GM18499 (cell line): ENCODE measurements at regions not wholly inside any gene's neighbourhood (a gene's known extent, or its start where the extent isn't known, plus 50 kb on each side); places are given as distances from the start of the nearest gene placed in this dataset.
"Not testable (repeated sequence)": the region's sequence is repeated elsewhere in the genome, so short reads cannot be mapped to it uniquely, and the experiment has no call there.

Source experiments
- ATAC-seq: cut with Tn5 transposase; IDR thresholded peaks from one replicate; pipeline ENCODE4 v1.9.1; 2021; ENCODE audit warnings: moderate number of reproducible peaks; ENCODE audit not compliant: insufficient read depth, unreplicated experiment

DNA sequence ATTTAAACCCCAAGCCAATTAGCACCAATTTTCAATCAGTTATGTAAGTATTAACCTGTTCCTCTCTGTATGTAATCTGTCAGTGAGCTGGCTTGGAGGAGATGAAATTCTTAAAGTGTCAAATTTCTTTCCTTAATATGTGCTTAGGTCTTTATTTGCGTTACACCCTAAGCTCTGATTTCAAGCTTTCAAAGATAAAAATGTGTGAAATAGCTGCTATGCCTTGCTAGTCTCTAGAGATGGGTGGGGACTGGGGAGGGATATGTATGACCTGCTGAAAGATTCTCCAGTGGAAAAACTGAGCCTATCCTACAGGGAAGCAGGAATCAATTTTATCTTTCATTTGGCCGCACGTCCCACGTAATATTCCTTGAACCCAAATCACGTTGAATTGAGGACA is 264.5 kb downstream of the RND3 start:
- no peak for ATAC-seq

DNA sequence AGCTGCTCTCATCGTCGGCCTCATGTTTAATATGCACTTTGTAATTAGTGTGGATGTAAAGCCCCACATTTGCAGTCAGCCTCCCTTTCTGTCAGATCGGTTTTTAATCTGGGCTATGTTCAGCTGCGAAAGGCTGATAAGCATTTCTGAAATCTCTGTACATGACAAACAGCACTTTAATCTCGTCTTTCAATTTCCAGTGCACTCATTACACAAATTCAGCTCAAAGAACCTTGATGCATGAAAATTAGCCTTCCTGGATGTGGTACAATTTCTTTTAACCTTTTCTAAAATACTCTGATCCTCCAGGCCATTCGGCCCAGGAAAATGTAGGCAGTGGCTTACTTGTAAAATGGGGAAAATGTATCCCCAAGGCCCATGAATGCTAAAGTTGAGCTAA is 265.1 kb downstream of the RND3 start:
- no peak for ATAC-seq

DNA sequence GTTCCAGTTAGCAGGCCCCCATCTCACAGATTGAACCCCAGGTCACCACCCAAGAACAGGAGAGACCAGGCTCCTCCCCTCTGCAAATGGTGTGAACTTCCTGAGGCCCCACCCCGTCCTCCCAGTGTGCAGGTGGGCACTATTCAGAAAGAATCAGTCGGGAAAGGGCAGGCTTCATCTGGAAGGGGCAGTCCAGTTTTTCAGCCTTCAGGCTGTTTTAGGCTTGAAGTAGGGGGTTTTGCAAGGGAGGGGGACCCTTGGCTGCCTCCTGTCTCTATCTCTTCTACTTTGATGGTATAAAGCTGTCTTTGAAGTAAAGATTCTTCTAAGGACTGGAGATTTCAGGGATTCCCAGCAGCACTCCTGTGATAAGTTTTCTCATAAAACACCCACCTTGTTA is 267.6 kb downstream of the RND3 start:
- ATAC-seq, result no peak

DNA sequence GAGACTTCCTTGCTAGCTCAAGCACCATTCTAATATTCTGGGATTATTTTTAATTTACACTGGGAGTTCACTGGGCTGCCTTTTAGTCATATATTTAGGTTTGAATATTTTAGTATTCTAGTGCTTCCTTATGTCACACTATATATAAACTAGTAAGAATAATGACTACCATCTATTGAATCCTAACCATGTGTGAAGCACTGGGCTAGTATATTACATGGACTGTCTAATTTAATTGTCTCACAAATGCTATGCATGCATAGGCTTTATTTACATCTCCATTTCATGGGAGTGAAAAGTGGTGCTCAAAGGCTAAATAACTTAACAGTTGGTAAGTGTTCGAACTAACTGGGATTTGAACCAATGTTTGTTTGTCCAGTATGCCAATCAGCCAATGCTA is 272.4 kb downstream of the RND3 start:
- no peak for ATAC-seq

GRCh38 chr2:150214626-150215025 is 272.8 kb downstream of the RND3 start:
- ATAC-seq, result no peak

- ATAC-seq, result no peak
Measured at GRCh38 chr2:150212722-150213171, 274.7 kb downstream of the RND3 start.

GRCh38 chr2:150211164-150211631 is 276.3 kb downstream of the RND3 start:
- no peak for ATAC-seq

- no peak for ATAC-seq
Measured at GRCh38 chr2:150209746-150210145, 277.7 kb downstream of the RND3 start.

GRCh38 chr2:150208689-150209088 is 278.8 kb downstream of the RND3 start:
- ATAC-seq, result no peak

DNA sequence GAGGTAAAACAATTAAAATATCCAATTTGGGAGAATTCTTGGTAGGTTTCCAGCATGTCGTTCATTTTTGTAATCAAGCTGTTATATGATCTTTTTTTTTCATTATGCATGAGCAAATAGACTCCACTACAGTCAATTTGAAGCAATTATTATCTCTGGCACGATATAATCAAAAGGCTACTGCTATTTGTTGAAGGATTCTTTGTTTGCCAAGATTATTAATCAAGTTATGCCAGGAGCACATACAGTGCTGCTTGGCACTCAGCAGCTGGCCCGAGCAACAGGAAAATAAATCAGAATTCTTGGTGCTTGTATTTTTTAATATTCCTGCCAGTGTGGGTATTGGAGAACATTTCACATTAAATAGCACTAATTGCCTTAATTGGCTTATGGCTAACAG is 279.5 kb downstream of the RND3 start:
- no peak for ATAC-seq

- ATAC-seq, result no peak
Measured at GRCh38 chr2:150204451-150204850, 283.0 kb downstream of the RND3 start.

DNA sequence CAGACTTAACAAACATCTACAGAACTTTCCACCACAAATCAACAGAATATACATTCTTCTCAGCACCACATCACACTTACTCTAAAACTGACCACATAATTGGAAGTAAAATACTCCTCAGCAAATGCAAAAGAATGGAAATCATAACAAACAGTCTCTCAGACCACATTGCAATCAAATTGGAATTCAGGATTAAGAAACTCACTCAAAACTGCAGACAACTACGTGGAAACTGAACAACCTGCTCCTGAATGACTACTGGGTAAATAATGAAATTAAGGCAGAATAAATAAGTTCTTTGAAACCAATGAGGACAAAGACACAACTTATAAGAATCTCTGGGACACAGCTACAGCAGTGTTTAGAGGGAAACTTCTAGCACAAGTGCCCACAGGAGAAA is 292.7 kb downstream of the RND3 start:
- not testable (repeated sequence) for ATAC-seq

DNA sequence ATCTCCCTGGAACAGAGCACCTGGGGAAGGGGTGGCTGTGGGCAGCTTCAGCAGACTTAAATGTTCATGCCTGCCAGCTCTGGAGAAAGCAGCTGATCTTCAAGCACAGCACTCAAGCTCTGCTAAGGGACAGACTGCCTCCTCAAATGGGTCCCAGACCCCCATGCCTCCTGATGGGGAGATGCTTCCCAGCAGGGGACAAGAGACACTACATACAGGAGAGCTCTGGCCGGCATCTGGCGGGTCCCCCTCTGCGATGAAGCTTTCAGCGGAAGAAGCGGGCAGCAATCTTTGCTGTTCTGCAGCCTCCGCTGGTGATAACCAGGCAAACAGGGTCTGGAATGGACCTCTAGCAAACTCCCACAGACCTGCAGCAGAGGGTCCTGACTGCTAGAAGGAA is 294.8 kb downstream of the RND3 start:
- ATAC-seq, result no peak

GRCh38 chr2:150191349-150191748 is 296.1 kb downstream of the RND3 start:
- no peak for ATAC-seq

DNA sequence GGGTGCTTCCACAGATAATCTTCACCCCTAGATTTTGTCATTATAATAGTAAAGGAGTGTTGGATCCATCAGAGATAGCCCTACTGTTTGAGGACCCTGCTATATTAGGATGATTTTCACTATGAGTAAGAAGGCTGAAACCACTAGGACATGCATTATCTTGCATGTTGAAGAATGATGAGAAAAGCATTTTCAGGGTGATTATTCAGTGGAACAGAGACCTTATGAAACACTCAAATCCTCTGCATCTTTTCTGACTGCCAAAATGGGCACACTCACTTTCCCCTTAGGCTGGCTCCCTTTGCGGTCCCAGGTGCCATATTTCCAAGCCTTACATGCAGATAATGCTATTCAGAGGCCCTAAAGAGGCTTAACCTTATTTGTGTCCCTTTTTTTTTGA is 296.9 kb downstream of the RND3 start:
- ATAC-seq, result no peak

DNA sequence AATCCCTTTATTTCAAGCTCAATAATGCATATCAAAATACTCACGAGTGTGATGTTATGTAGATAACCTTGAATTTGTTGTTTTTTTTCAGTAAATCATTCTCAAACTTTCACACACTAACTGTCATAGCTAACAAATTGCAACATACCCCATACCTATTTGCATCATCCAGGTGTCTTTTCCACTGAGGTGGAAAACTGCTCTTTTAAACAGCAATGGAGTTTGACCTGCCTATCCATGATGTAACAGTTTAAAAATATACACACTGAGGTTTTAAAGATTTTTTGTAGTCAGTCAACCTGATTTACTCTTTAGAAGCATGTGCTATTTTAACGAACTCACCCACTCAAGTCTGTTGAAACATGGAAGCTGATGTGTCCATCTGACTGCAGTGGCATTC is 298.7 kb downstream of the RND3 start:
- ATAC-seq, result no peak

DNA sequence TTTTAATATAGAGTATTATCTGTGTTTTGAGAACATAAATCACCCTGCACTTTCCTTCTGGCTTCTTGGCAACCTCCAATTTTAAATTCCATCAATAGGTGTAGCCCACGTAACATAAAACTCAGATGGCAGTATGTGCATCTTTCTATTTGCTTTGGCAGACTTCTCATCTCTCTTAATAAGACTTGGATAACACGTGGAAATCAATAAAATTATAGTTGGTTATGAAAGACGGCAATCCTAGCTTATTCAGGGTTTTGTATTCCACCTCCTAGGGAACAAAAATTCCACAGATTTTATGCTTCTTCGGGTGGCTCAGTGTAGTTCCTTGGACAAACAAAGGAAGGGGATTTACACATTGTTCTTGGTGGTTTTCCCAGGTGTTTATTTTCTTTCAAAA is 299.3 kb downstream of the RND3 start:
- no peak for ATAC-seq

GRCh38 chr2:150182566-150183235 is 304.8 kb downstream of the RND3 start:
- no peak for ATAC-seq

- no peak for ATAC-seq
Measured at GRCh38 chr2:150178591-150178990, 308.9 kb downstream of the RND3 start.

DNA sequence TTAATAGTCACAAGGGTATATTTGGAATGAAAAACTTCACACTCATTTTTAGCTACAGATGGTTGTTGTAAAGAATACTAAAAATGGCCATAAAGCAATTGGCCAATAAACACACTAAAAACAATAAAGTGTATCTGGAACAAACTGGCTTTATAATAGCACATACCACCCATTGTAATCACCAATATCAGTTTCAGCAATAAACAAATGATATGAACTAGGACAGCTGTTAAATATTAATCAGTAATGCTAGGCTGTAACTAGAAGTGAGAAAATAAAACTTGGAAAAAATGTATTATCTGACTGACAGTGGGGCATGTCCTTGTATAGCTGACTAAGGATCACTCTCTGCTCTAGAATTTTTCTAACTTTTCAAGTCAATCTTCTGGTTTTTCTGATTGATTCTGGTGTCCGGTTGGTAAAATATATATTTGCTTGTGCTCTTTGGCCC is 312.5 kb downstream of the RND3 start:
- no peak for ATAC-seq

GRCh38 chr2:150174056-150174805 is 313.2 kb downstream of the RND3 start:
- no peak for ATAC-seq

GRCh38 chr2:150171065-150171548 is 316.4 kb downstream of the RND3 start:
- ATAC-seq, result no peak
